ENCODE measurements at regions not wholly inside any gene's neighbourhood (a gene's known extent, or its start where the extent isn't known, plus 50 kb on each side); places are given as distances from the start of the nearest gene placed in this dataset.

DNA sequence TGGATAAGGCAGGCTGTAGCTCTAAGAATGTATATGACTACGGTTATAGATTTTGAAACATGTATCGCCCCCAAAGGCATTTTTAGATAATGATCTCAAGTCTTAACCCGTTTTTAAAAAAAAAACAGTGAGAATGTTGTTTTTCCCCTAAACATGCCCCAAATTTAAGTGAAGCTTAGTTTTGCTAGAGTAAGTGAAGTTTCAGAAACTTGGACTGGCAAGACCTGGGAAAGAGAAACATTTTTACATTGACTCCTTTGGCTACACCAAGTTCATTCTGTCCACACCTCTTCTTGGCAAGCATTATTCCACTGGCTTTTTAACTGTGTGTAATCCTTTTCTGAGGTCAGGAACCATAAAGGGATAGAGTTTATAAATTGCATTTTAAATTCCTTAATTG lies 216.7 kb upstream of the CELF2 start:
- no peak overlapping the region for H3K27ac Mint-ChIP-seq
- H3K27me3 Mint-ChIP-seq = peaks cover 6 to 29% (median 13%) of the 10 kb centered on the region in 5 donors
- peaks cover 0 to 4% (median 0%) of the 10 kb centered on the region in 3 donors for H3K36me3 Mint-ChIP-seq
- no peaks in the 10 kb centered on the region for H3K4me1 Mint-ChIP-seq
- POLR2A ChIA-PET = no interaction called here
- ATAC-seq (no peak), DNase-seq (no peak)
- H3K9me3 Mint-ChIP-seq = peaks cover 0 to 4% (median 0%) of the 10 kb centered on the region in 9 donors
- H3K4me3 Mint-ChIP-seq = no peak overlapping the region

DNA sequence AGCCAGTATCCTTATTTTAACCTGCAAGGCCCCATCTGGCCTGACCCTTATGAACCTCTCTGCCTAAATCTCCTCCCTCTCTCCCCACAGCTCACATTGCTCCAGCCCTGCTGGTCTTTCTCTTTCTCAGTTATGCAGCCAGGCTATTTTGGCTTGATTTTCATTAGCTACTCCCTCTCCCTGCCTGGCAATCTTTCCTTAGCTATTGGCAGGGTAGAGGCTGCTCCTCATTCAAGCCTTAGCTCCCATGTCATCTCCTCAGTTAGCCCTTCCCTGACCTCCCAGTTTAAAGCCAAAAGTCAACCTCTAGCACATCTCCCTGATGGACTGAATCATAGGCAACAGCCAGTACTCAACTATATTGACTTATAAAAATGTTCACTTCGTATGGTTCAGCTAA lies 214.4 kb upstream of the CELF2 start:
- Mint-ChIP-seq H3K27me3 (peaks cover 1 to 6% (median 3%) of the 10 kb centered on the region in 5 donors), H3K4me1 (no peaks in the 10 kb centered on the region), H3K4me3 (no peak overlapping the region), H3K9me3 (peaks cover 0 to 4% (median 0%) of the 10 kb centered on the region in 9 donors), H3K27ac (no peak overlapping the region), H3K36me3 (peaks cover 0 to 2% (median 0%) of the 10 kb centered on the region in 3 donors)
- DNase-seq (no peak), ATAC-seq (no peak)
- POLR2A ChIA-PET = no interaction called here

DNA sequence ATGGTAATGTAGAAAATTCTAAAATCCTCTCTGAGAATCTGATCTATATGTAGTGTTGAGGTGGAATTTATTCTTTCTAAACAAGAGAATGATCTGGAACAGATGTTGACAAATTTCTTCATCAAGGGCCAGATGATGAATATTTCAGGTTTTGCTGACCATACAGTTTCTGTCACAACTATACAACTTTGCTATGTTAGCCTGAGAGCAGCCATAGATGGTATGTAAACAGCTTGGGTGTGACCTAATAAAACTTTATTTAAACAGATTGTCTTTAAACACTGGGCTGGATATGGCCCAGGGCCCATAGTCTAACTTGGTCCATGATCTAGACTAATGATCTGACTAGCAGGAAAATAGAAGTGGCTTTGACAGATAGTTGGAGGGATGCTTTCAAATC lies 213.6 kb upstream of the CELF2 start:
- Mint-ChIP-seq H3K4me3 (no peak overlapping the region), H3K9me3 (peaks cover 0 to 4% (median 0%) of the 10 kb centered on the region in 9 donors), H3K4me1 (no peaks in the 10 kb centered on the region), H3K27ac (no peak overlapping the region), H3K36me3 (no peaks in the 10 kb centered on the region), H3K27me3 (peaks cover 0 to 2% (median under 1%) of the 10 kb centered on the region in 5 donors)
- DNase-seq (no peak), ATAC-seq (no peak)
- POLR2A ChIA-PET = no interaction called here

DNA sequence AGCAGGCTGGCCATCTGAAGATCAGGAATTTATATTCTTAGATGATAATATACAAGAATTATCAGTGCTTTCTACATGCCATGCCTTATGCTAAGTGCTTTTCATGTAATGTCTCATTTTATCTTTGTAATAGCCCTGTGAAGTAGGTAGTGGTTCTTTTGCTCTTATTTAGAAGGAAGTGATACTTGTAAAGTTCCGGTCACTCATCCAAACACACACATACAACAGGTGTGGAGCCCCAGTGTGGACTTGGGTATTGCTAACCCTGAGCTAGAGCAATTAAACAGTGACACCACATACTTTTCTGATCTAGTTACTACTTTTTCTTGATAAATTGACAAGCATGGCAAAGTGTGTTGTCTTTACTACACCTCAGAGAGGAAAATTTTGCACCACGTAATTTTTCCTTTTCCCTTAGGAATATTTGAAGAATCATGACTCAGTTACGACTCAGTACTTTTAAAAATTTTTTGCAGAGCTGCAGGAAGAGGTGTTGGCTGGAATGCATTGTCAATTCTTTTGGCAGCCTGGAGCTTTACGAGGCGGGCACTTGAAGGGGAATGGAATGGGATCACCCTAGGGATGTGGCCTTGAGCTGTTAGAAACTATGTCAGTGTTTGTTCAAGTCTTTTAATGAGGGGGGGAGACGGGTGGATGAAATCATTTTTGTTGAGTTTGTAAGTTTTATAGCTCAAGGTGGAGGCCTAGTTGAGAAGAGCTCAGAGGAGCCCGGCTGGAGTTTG lies 212.5 kb upstream of the CELF2 start:
- no peak for ATAC-seq
- POLR2A ChIA-PET = no interaction called here
- H3K27me3 Mint-ChIP-seq = peaks cover 2 to 6% (median 3%) of the 10 kb centered on the region in 5 donors
- peaks cover 0 to 4% (median 0%) of the 10 kb centered on the region in 9 donors for H3K9me3 Mint-ChIP-seq
- no peak overlapping the region for H3K27ac Mint-ChIP-seq
- H3K4me3 Mint-ChIP-seq = no peak overlapping the region
- H3K36me3 Mint-ChIP-seq = no peaks in the 10 kb centered on the region
- no peaks in the 10 kb centered on the region for H3K4me1 Mint-ChIP-seq
- no peak for DNase-seq

DNA sequence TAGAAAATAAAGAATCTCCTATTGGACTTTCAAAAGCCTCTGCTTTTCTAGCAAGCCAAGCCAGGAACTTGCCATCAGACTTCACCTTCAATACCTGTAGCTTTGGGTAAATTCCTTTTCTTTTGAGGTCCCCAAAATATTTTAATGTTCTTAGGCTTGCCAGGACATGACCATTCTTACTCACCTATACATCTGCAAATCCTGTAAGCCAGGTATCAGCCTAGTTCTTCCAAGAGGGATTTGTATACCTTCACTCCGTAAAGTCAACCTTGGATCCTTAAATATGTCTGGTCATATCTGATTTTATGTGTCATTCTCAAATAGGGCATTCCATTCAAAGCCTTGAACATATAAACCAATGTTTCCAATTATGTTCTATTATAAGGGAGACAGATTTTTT lies 210.6 kb upstream of the CELF2 start:
- Mint-ChIP-seq H3K27me3 (peaks cover 5 to 21% (median 10%) of the 10 kb centered on the region in 5 donors), H3K4me3 (no peak overlapping the region), H3K27ac (no peak overlapping the region), H3K4me1 (no peaks in the 10 kb centered on the region), H3K9me3 (peaks cover 0 to 9% (median 4%) of the 10 kb centered on the region in 9 donors), H3K36me3 (no peaks in the 10 kb centered on the region)
- POLR2A ChIA-PET = no interaction called here
- ATAC-seq (no peak), DNase-seq (no peak)

DNA sequence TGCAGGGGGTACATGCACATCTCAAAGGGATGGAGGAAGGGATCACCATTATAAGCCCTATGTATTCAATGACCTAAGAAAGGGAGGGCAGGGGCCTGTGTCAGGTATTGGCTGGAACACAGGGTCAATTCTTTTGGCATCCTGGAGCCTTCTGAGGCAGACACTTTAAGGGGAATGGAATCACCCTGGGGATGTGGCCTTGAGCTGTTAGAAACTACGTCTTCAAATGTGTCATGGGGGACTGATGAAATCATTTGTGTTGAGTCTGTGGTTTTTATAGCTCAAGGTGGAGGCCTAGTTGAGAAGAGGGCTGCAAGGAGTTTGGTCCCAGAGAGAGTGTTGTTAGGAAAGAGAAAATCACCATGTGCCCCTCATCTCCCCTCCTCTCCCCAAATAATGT lies 206.1 kb upstream of the CELF2 start:
- no peaks in the 10 kb centered on the region for H3K4me1 Mint-ChIP-seq
- POLR2A ChIA-PET = no interaction called here
- H3K9me3 Mint-ChIP-seq = peaks cover 0 to 14% (median 6%) of the 10 kb centered on the region in 9 donors
- DNase-seq (no peak), ATAC-seq (no peak)
- no peak overlapping the region for H3K4me3 Mint-ChIP-seq
- H3K36me3 Mint-ChIP-seq = no peaks in the 10 kb centered on the region
- H3K27ac Mint-ChIP-seq = no peak overlapping the region
- H3K27me3 Mint-ChIP-seq = peaks cover 5 to 21% (median 10%) of the 10 kb centered on the region in 5 donors

DNA sequence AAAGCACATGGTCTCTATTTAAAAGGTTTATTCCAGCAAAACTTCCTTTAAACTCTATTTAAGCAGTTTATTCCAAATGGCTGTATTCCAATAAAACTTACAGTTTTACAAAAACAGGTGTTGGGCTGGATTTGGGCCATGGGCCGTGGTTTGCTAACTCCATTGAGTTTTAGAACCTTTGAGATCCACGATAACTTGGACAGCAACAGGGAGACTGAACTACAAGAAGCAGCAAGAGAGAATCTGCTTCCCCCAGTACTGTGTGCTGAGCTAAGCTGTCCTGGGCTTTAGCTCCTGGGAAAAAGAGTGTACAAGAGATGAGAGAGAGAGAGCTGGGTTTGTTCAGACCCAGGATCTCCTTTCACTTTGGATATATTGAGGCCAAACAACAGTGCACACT lies 204.0 kb upstream of the CELF2 start:
- no peaks in the 10 kb centered on the region for H3K4me1 Mint-ChIP-seq
- no peak for DNase-seq
- POLR2A ChIA-PET = no interaction called here

DNA sequence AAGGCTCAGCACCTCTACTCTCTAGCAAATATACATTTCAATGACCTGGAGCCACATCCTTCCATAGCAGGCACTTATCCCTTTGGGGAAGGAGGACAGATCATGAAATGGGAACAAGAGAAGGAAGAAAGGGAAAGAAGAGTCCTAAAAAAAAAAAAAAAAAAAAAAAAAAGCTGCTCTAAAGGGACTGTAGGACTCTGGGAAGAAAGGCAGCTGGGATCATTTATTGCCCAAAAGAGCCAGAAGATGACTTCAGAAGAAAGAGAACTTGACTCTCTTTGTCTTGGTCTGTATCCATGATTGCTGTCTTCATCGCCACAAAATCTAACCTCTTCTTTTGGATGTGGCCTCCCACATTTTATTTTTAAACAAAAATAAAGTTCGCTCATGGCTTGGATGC lies 203.6 kb upstream of the CELF2 start:
- no peak for ATAC-seq
- POLR2A ChIA-PET = no interaction called here
- Mint-ChIP-seq H3K4me3 (no peak overlapping the region), H3K36me3 (no peaks in the 10 kb centered on the region), H3K4me1 (no peaks in the 10 kb centered on the region), H3K27me3 (peaks cover 5 to 21% (median 10%) of the 10 kb centered on the region in 5 donors), H3K27ac (no peak overlapping the region), H3K9me3 (peaks cover 0 to 20% (median 9%) of the 10 kb centered on the region in 9 donors)
- no peak for DNase-seq

More for the DNA sequence above, 204.0 kb upstream of the CELF2 start:
- H3K9me3 Mint-ChIP-seq = peaks cover 0 to 20% (median 9%) of the 10 kb centered on the region in 9 donors
- no peak overlapping the region for H3K27ac Mint-ChIP-seq
- ATAC-seq = no peak
- no peaks in the 10 kb centered on the region for H3K36me3 Mint-ChIP-seq
- H3K4me3 Mint-ChIP-seq = no peak overlapping the region
- peaks cover 5 to 21% (median 10%) of the 10 kb centered on the region in 5 donors for H3K27me3 Mint-ChIP-seq

DNA sequence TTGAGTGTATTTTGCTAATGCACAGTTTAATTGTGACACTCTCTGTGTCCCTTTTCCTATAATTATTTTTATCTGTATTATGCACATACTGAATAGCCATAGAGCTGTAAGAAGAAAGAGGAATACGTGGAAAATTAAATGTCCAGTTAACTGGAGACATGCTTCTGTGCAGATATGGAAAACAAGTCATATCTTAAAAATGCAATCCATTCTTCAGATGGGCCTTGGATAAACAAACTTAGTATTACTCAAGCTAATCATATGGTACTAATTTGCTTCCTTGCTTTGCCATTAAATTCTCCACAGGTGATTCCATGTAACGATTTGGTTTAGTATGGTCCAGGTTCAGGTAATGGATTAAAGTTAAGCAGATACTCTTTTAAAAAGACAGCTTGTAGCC lies 201.2 kb upstream of the CELF2 start:
- Mint-ChIP-seq H3K4me1 (no peaks in the 10 kb centered on the region), H3K4me3 (no peak overlapping the region), H3K36me3 (no peaks in the 10 kb centered on the region), H3K27ac (no peak overlapping the region), H3K9me3 (peaks cover 0 to 19% (median 8%) of the 10 kb centered on the region in 9 donors), H3K27me3 (peaks cover 0 to 18% (median 0%) of the 10 kb centered on the region in 5 donors)
- ATAC-seq (no peak), DNase-seq (no peak)
- POLR2A ChIA-PET = no interaction called here

DNA sequence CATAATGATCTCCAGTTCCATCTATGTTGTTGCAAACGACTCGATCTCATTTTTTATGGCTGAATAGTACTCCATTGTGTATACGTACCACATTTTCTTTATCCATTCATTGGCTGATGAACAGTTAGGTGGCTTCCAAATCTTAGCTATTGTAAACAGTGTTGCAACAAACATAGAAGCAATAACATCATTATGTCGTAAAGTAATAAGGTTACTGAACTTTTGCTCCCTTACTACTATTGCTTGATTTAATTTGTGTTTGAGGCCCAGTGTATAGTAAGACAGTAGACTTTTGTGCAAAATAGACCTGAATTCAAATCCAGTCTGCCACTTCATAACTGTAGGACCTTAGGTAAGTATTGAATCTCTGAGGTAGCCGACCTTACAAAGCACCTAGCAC lies 200.1 kb upstream of the CELF2 start:
- ATAC-seq (no peak), DNase-seq (no peak)
- H3K4me1 Mint-ChIP-seq = peaks cover 0 to 4% (median 4%) of the 10 kb centered on the region in 4 donors
- H3K27me3 Mint-ChIP-seq = peaks cover 0 to 13% (median 0%) of the 10 kb centered on the region in 5 donors
- POLR2A ChIA-PET = no interaction called here
- H3K36me3 Mint-ChIP-seq = no peaks in the 10 kb centered on the region
- H3K9me3 Mint-ChIP-seq = peaks cover 0 to 10% (median 3%) of the 10 kb centered on the region in 9 donors
- H3K4me3 Mint-ChIP-seq = no peak overlapping the region
- H3K27ac Mint-ChIP-seq = no peak overlapping the region

DNA sequence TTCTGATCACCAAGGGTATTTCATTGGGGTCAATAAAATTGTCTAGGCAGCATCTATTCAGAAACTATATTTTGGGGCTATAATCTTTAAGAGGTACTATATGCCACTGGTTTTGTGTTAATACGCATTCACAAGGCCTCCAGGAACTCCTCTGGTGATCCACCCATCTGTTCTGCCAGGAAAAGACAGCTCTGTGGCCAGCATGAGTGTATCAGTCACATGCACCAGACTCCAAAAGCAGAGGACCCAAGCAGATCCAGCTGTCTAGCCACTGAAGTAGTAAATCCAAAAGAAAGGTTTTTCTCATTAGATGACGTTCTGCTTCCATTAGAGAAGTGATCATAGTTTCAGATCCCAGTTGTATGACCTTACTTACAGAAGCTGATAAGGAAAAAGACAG lies 199.6 kb upstream of the CELF2 start:
- DNase-seq (no peak), ATAC-seq (no peak)
- POLR2A ChIA-PET = no interaction called here
- Mint-ChIP-seq H3K27ac (no peak overlapping the region), H3K9me3 (peaks cover 0 to 10% (median 0%) of the 10 kb centered on the region in 9 donors), H3K4me3 (no peak overlapping the region), H3K36me3 (no peaks in the 10 kb centered on the region), H3K4me1 (peaks cover 0 to 4% (median 4%) of the 10 kb centered on the region in 4 donors), H3K27me3 (peaks cover 0 to 13% (median 0%) of the 10 kb centered on the region in 5 donors)

DNA sequence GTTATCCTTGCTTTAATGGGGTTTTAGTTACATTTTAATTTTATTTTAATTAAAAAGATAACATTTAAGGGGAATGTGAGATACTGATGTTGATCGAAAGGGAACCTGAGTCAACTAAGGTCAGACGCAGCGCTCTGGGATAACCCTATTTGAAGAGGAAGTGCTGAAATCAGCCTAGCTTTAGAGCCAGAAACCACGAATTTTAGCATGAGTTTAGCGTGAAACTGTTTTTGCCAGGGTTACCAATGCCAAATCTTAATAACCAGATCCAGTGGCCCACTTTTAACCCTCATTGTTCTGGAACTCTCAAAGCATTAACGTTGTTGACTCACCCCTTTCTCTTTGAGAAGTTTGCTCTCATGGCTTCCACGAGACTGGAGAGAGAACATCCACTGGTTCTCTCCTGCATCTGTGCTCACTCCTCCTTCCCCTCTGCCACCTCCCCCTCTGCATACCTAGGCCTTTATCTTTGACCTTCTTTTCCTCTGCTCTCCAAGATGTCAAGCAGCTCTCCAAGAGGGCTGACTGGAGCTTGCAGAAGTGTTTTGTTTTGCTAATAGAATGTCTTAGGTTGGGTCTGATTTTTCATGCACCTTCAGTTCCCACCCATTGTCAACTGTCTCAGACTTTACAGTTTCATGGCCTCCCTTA lies 198.3 kb upstream of the CELF2 start:
- no peak overlapping the region for H3K4me3 Mint-ChIP-seq
- no peak overlapping the region for H3K27ac Mint-ChIP-seq
- peaks cover 0 to 13% (median 2%) of the 10 kb centered on the region in 5 donors for H3K27me3 Mint-ChIP-seq
- peaks cover 0 to 4% (median 4%) of the 10 kb centered on the region in 4 donors for H3K4me1 Mint-ChIP-seq
- H3K9me3 Mint-ChIP-seq = peaks cover 0 to 10% (median 0%) of the 10 kb centered on the region in 9 donors
- ATAC-seq = no peak
- no peak for DNase-seq
- POLR2A ChIA-PET = no interaction called here
- no peaks in the 10 kb centered on the region for H3K36me3 Mint-ChIP-seq

DNA sequence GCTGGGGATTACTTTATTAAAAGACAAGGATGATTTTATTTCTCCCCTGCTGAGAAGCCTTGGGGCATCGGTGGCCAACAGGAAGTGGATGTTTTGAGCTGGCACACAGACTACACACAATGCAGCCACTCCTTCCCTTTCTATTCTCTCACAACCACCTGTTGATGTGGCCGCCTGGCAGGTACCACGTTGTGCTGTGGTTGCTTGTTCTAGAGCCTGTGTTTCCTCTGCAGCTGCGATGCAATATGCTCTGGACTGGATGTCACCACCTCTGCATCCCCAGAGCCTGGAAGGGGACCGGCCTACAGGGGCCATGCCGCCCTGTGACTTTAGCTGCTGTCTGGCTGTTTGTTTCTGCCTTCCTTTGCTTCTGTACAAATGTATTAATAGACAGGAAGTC lies 195.7 kb upstream of the CELF2 start:
- Mint-ChIP-seq H3K36me3 (no peaks in the 10 kb centered on the region), H3K4me1 (peaks cover 0 to 4% (median 4%) of the 10 kb centered on the region in 4 donors), H3K4me3 (no peak overlapping the region), H3K27ac (no peak overlapping the region), H3K9me3 (peaks cover 0 to 9% (median 0%) of the 10 kb centered on the region in 9 donors), H3K27me3 (peaks cover 6 to 19% (median 11%) of the 10 kb centered on the region in 5 donors)
- DNase-seq (no peak), ATAC-seq (no peak)
- POLR2A ChIA-PET = no interaction called here

Data from naive thymus-derived CD8-positive, alpha-beta T cell (primary cell).